Stimulated activated CD4-positive, alpha-beta T cell treated with anti-CD3 and anti-CD28 coated beads, TNF-alpha, amount 100 ng/mL, for 24 hours (primary cell): ENCODE measurements at regions not wholly inside any gene's neighbourhood (a gene's known extent, or its start where the extent isn't known, plus 50 kb on each side); places are given as distances from the start of the nearest gene placed in this dataset.

Source experiments
- DNase-seq, 3 experiments: peaks; one replicate each; pipeline ENCODE4 v3.0.0-alpha.2; 2020; ENCODE audit warnings: low read depth in 3 of 3

- DNase-seq: no peak
These were observed 512.2 kb downstream of the ZNF608 start for GRCh38 chr5:124234022-124234769.

GRCh38 chr5:124232515-124232914 lies 513.9 kb downstream of the ZNF608 start:
- DNase-seq: no peak

GRCh38 chr5:124231802-124232201 lies 514.6 kb downstream of the ZNF608 start:
- no peak for DNase-seq

- no peak for DNase-seq
These were observed 515.2 kb downstream of the ZNF608 start for GRCh38 chr5:124231230-124231629.

GRCh38 chr5:124230456-124230855 lies 516.0 kb downstream of the ZNF608 start:
- DNase-seq: no peak

GRCh38 chr5:124229352-124229751 lies 517.1 kb downstream of the ZNF608 start:
- DNase-seq: no peak

- DNase-seq: no peak
These were observed 518.5 kb downstream of the ZNF608 start for GRCh38 chr5:124227914-124228313.

GRCh38 chr5:124220418-124220817 lies 526.0 kb downstream of the ZNF608 start:
- DNase-seq: no peak

GRCh38 chr5:124212934-124213333 lies 533.5 kb downstream of the ZNF608 start:
- no peak for DNase-seq

GRCh38 chr5:124210111-124210910 lies 536.1 kb downstream of the ZNF608 start:
- DNase-seq: no peak

- no peak for DNase-seq
These were observed 539.3 kb downstream of the ZNF608 start for GRCh38 chr5:124207118-124207517.

- no peak for DNase-seq
These were observed 539.9 kb downstream of the ZNF608 start for GRCh38 chr5:124206540-124206939.

- DNase-seq: no peak
These were observed 543.1 kb downstream of the ZNF608 start for GRCh38 chr5:124203303-124203702.

- DNase-seq: no peak
These were observed 546.1 kb downstream of the ZNF608 start for GRCh38 chr5:124200381-124200780.

- DNase-seq: no peak
These were observed 546.5 kb downstream of the ZNF608 start for GRCh38 chr5:124199893-124200292.

- no peak for DNase-seq
These were observed 551.0 kb downstream of the ZNF608 start for GRCh38 chr5:124195411-124195810.

- DNase-seq: no peak
These were observed 552.2 kb downstream of the ZNF608 start for GRCh38 chr5:124194282-124194681.

GRCh38 chr5:124193371-124193789 lies 553.1 kb downstream of the ZNF608 start:
- DNase-seq: no peak

- DNase-seq: no peak
These were observed 553.7 kb downstream of the ZNF608 start for GRCh38 chr5:124192716-124193115.

- DNase-seq: no peak
These were observed 560.7 kb downstream of the ZNF608 start for GRCh38 chr5:124185716-124186115.

- DNase-seq: no peak
These were observed 564.3 kb downstream of the ZNF608 start for GRCh38 chr5:124182133-124182532.

- DNase-seq: no peak
These were observed 565.5 kb downstream of the ZNF608 start for GRCh38 chr5:124180875-124181461.
